ENCODE measurements at regions not wholly inside any gene's neighbourhood (a gene's known extent, or its start where the extent isn't known, plus 50 kb on each side); places are given as distances from the start of the nearest gene placed in this dataset.
A peak's percentile ranks its signal among the peaks of the same experiment; 100 is the strongest.

- DNase-seq = peak in 1 of 2 experiments; percentile 25
Observed at GRCh38 chr15:69996321-69997160, 101.2 kb downstream of the TLE3 start.

- DNase-seq = no peak
Observed at GRCh38 chr15:69997161-69997485, 100.6 kb downstream of the TLE3 start.

All from NCI-H1930 (cell line).